ENCODE measurements at regions not wholly inside any gene's neighbourhood (a gene's known extent, or its start where the extent isn't known, plus 50 kb on each side); places are given as distances from the start of the nearest gene placed in this dataset.

GRCh38 chr17:15130426-15130825 lies 134.7 kb downstream of the PMP22 start:
- Histone ChIP-seq H3K36me3 (ENCODE audit: insufficient read depth, low read length) (no peaks in the 10 kb centered on the region), H3K79me2 (replicated peaks; ENCODE audit: insufficient read depth, low read length) (no peaks in the 10 kb centered on the region), H2AFZ (ENCODE audit: low read depth, low read length) (no peak overlapping the region), H3K9ac (ENCODE audit: low read length) (no peak overlapping the region), H3K27ac (ENCODE audit: low read length) (no peak overlapping the region), H3K27me3 (ENCODE audit: insufficient read depth, low read depth, low read length) (no peaks in the 10 kb centered on the region), H3K9me2 (ENCODE audit: insufficient read depth, low read length) (no peaks in the 10 kb centered on the region), H3F3A (ENCODE audit: insufficient read depth, low read length, poor library complexity, severe bottlenecking) (no peaks in the 10 kb centered on the region), H3K4me2 (ENCODE audit: low read length) (no peak overlapping the region), H3K9me3 (ENCODE audit: low read length) (no peaks in the 10 kb centered on the region), H3K4me3 (ENCODE audit: low read length) (no peak overlapping the region), H4K20me1 (ENCODE audit: insufficient read depth) (no peaks in the 10 kb centered on the region)
- TF ChIP-seq CTCF (IDR thresholded peaks at IDR 0.05; ENCODE audit: poor library complexity, severe bottlenecking) = no peak
- no peak for TF ChIP-seq EZH2 (IDR thresholded peaks at IDR 0.05; ENCODE audit: borderline replicate concordance, insufficient read depth, low read length, poor library complexity, severe bottlenecking)
- no peak for TF ChIP-seq POLR2AphosphoS5 (IDR thresholded peaks at IDR 0.05)
- no peak for TF ChIP-seq SMC3 (conservative IDR thresholded peaks at IDR 0.05; ENCODE audit: poor library complexity)
- TF ChIP-seq, protein P1, sequence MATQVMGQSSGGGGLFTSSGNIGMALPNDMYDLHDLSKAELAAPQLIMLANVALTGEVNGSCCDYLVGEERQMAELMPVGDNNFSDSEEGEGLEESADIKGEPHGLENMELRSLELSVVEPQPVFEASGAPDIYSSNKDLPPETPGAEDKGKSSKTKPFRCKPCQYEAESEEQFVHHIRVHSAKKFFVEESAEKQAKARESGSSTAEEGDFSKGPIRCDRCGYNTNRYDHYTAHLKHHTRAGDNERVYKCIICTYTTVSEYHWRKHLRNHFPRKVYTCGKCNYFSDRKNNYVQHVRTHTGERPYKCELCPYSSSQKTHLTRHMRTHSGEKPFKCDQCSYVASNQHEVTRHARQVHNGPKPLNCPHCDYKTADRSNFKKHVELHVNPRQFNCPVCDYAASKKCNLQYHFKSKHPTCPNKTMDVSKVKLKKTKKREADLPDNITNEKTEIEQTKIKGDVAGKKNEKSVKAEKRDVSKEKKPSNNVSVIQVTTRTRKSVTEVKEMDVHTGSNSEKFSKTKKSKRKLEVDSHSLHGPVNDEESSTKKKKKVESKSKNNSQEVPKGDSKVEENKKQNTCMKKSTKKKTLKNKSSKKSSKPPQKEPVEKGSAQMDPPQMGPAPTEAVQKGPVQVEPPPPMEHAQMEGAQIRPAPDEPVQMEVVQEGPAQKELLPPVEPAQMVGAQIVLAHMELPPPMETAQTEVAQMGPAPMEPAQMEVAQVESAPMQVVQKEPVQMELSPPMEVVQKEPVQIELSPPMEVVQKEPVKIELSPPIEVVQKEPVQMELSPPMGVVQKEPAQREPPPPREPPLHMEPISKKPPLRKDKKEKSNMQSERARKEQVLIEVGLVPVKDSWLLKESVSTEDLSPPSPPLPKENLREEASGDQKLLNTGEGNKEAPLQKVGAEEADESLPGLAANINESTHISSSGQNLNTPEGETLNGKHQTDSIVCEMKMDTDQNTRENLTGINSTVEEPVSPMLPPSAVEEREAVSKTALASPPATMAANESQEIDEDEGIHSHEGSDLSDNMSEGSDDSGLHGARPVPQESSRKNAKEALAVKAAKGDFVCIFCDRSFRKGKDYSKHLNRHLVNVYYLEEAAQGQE (IDR thresholded peaks at IDR 0.05; ENCODE audit: borderline replicate concordance) = no peak
- TF ChIP-seq MXI1 (conservative IDR thresholded peaks at IDR 0.05; ENCODE audit: poor library complexity, severe bottlenecking) = no peak
- TF ChIP-seq TAF1 (IDR thresholded peaks at IDR 0.05; ENCODE audit: low read depth) = no peak
- no peak for TF ChIP-seq RAD21 (conservative IDR thresholded peaks at IDR 0.05)
- no peak for TF ChIP-seq EP300 (conservative IDR thresholded peaks at IDR 0.05; ENCODE audit: poor library complexity, severe bottlenecking)

DNA sequence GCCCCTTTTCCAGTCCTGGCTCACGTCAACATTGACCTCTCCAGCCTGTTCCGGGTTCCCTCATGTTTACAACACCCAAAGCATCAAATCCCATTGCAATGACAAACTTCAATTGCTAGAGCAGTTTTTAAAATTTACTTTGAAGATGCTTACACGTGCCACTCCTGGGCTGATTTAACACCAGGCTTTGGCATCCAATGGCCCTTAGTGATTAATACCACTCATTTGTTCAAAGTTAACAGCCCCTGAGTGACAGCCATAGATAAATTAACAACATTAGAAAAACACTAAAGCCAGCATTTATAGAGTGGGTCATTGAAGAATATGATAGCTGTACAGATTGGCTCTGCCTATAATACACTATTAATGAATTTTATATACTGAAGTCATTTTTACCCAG lies 135.1 kb downstream of the PMP22 start:
- Histone ChIP-seq H3K9me2 (ENCODE audit: insufficient read depth, low read length) (no peaks in the 10 kb centered on the region), H3K27ac (ENCODE audit: low read length) (no peak overlapping the region)

More for the DNA sequence above, 135.1 kb downstream of the PMP22 start:
- Histone ChIP-seq H2AFZ (ENCODE audit: low read depth, low read length) (no peak overlapping the region), H3K9me3 (ENCODE audit: low read length) (no peaks in the 10 kb centered on the region), H3K4me2 (ENCODE audit: low read length) (no peak overlapping the region), H3K36me3 (ENCODE audit: insufficient read depth, low read length) (no peaks in the 10 kb centered on the region), H3F3A (ENCODE audit: insufficient read depth, low read length, poor library complexity, severe bottlenecking) (no peaks in the 10 kb centered on the region), H3K4me3 (ENCODE audit: low read length) (no peak overlapping the region), H3K27me3 (ENCODE audit: insufficient read depth, low read depth, low read length) (no peaks in the 10 kb centered on the region), H3K79me2 (replicated peaks; ENCODE audit: insufficient read depth, low read length) (no peaks in the 10 kb centered on the region), H3K9ac (ENCODE audit: low read length) (no peak overlapping the region), H4K20me1 (ENCODE audit: insufficient read depth) (no peaks in the 10 kb centered on the region)
- no peak for TF ChIP-seq EZH2 (IDR thresholded peaks at IDR 0.05; ENCODE audit: borderline replicate concordance, insufficient read depth, low read length, poor library complexity, severe bottlenecking)
- TF ChIP-seq SMC3 (conservative IDR thresholded peaks at IDR 0.05; ENCODE audit: poor library complexity) = no peak
- no peak for TF ChIP-seq MXI1 (conservative IDR thresholded peaks at IDR 0.05; ENCODE audit: poor library complexity, severe bottlenecking)
- TF ChIP-seq POLR2AphosphoS5 (IDR thresholded peaks at IDR 0.05) = no peak
- TF ChIP-seq CTCF (IDR thresholded peaks at IDR 0.05; ENCODE audit: poor library complexity, severe bottlenecking) = no peak
- TF ChIP-seq EP300 (conservative IDR thresholded peaks at IDR 0.05; ENCODE audit: poor library complexity, severe bottlenecking) = no peak
- no peak for TF ChIP-seq RAD21 (conservative IDR thresholded peaks at IDR 0.05)
- TF ChIP-seq TAF1 (IDR thresholded peaks at IDR 0.05; ENCODE audit: low read depth) = no peak
- TF ChIP-seq, protein P1 (IDR thresholded peaks at IDR 0.05; ENCODE audit: borderline replicate concordance) = no peak

Measured in neural cell (in vitro differentiated cells).